ENCODE measurements at regions not wholly inside any gene's neighbourhood (a gene's known extent, or its start where the extent isn't known, plus 50 kb on each side); places are given as distances from the start of the nearest gene placed in this dataset.

GRCh38 chr11:15725246-15725645 is 610.5 kb downstream of the INSC start:
- no peaks in the 10 kb centered on the region for H3K9me3 ChIP-seq (ENCODE audit: insufficient read depth, low read length)
- 0 out of 2 replicates have a peak, but pooled peaks cover 2% of the 10 kb centered on the region for H3K27me3 ChIP-seq (ENCODE audit: low read depth, low read length)
- no peak overlapping the region for H3K4me3 ChIP-seq (ENCODE audit: low read length)
- no peaks in the 10 kb centered on the region for H3K36me3 ChIP-seq (replicated peaks; ENCODE audit: low read depth, low read length)
- no peak overlapping the region for H3K9ac ChIP-seq (ENCODE audit: low read length)
- TF ChIP-seq CTCF (IDR thresholded peaks at IDR 0.05; ENCODE audit: low read depth, low read length) (no peak), EZH2phosphoT487 (IDR thresholded peaks at IDR 0.05; ENCODE audit: low read depth) (no peak)
- H3K27ac ChIP-seq (ENCODE audit: low read length) = no peak overlapping the region
- H2AFZ ChIP-seq (ENCODE audit: low read depth, low read length) = no peak overlapping the region
- no peaks in the 10 kb centered on the region for H3K4me1 ChIP-seq (ENCODE audit: low read length)
- no peak overlapping the region for H3K4me2 ChIP-seq (ENCODE audit: low read length)
- no peaks in the 10 kb centered on the region for H3K79me2 ChIP-seq (ENCODE audit: low read length)
- H4K20me1 ChIP-seq (ENCODE audit: insufficient read depth, low read length) = no peaks in the 10 kb centered on the region

- no peak overlapping the region for H2AFZ ChIP-seq (ENCODE audit: low read depth, low read length)
- no peaks in the 10 kb centered on the region for H4K20me1 ChIP-seq (ENCODE audit: insufficient read depth, low read length)
- no peaks in the 10 kb centered on the region for H3K36me3 ChIP-seq (replicated peaks; ENCODE audit: low read depth, low read length)
Measured at GRCh38 chr11:15726221-15726746, 611.6 kb downstream of the INSC start.

GRCh38 chr11:15726893-15727519 is 612.3 kb downstream of the INSC start:
- H3K27me3 ChIP-seq (ENCODE audit: low read depth, low read length) = no peaks in the 10 kb centered on the region
- no peaks in the 10 kb centered on the region for H3K36me3 ChIP-seq (replicated peaks; ENCODE audit: low read depth, low read length)

More at GRCh38 chr11:15726221-15726746, 611.6 kb downstream of the INSC start:
- H3K4me2 ChIP-seq (ENCODE audit: low read length) = no peak overlapping the region
- H3K79me2 ChIP-seq (ENCODE audit: low read length) = no peaks in the 10 kb centered on the region
- H3K4me1 ChIP-seq (ENCODE audit: low read length) = no peaks in the 10 kb centered on the region
- TF ChIP-seq EZH2phosphoT487 (IDR thresholded peaks at IDR 0.05; ENCODE audit: low read depth) (no peak), CTCF (IDR thresholded peaks at IDR 0.05; ENCODE audit: low read depth, low read length) (no peak)
- no peaks in the 10 kb centered on the region for H3K9me3 ChIP-seq (ENCODE audit: insufficient read depth, low read length)
- no peak overlapping the region for H3K4me3 ChIP-seq (ENCODE audit: low read length)
- no peak overlapping the region for H3K27ac ChIP-seq (ENCODE audit: low read length)
- H3K9ac ChIP-seq (ENCODE audit: low read length) = no peak overlapping the region
- H3K27me3 ChIP-seq (ENCODE audit: low read depth, low read length) = no peaks in the 10 kb centered on the region

GRCh38 chr11:15727520-15727914 is 612.8 kb downstream of the INSC start:
- H3K27ac ChIP-seq (ENCODE audit: low read length) = no peak overlapping the region
- H3K4me2 ChIP-seq (ENCODE audit: low read length) = no peak overlapping the region
- no peak overlapping the region for H3K4me3 ChIP-seq (ENCODE audit: low read length)
- H3K27me3 ChIP-seq (ENCODE audit: low read depth, low read length) = no peaks in the 10 kb centered on the region
- H3K36me3 ChIP-seq (replicated peaks; ENCODE audit: low read depth, low read length) = no peaks in the 10 kb centered on the region
- no peaks in the 10 kb centered on the region for H3K9me3 ChIP-seq (ENCODE audit: insufficient read depth, low read length)
- no peaks in the 10 kb centered on the region for H3K4me1 ChIP-seq (ENCODE audit: low read length)
- H4K20me1 ChIP-seq (ENCODE audit: insufficient read depth, low read length) = no peaks in the 10 kb centered on the region
- no peak overlapping the region for H3K9ac ChIP-seq (ENCODE audit: low read length)
- H3K79me2 ChIP-seq (ENCODE audit: low read length) = no peaks in the 10 kb centered on the region
- TF ChIP-seq EZH2phosphoT487 (IDR thresholded peaks at IDR 0.05; ENCODE audit: low read depth) (no peak), CTCF (IDR thresholded peaks at IDR 0.05; ENCODE audit: low read depth, low read length) (no peak)
- no peak overlapping the region for H2AFZ ChIP-seq (ENCODE audit: low read depth, low read length)

More at GRCh38 chr11:15726893-15727519, 612.3 kb downstream of the INSC start:
- H4K20me1 ChIP-seq (ENCODE audit: insufficient read depth, low read length) = no peaks in the 10 kb centered on the region
- no peak overlapping the region for H3K4me3 ChIP-seq (ENCODE audit: low read length)
- no peak overlapping the region for H2AFZ ChIP-seq (ENCODE audit: low read depth, low read length)
- H3K79me2 ChIP-seq (ENCODE audit: low read length) = no peaks in the 10 kb centered on the region
- H3K9ac ChIP-seq (ENCODE audit: low read length) = no peak overlapping the region
- no peaks in the 10 kb centered on the region for H3K9me3 ChIP-seq (ENCODE audit: insufficient read depth, low read length)
- H3K4me2 ChIP-seq (ENCODE audit: low read length) = no peak overlapping the region
- TF ChIP-seq CTCF (IDR thresholded peaks at IDR 0.05; ENCODE audit: low read depth, low read length) (no peak), EZH2phosphoT487 (IDR thresholded peaks at IDR 0.05; ENCODE audit: low read depth) (no peak)
- no peaks in the 10 kb centered on the region for H3K4me1 ChIP-seq (ENCODE audit: low read length)
- no peak overlapping the region for H3K27ac ChIP-seq (ENCODE audit: low read length)
